ENCODE measurements at regions not wholly inside any gene's neighbourhood (a gene's known extent, or its start where the extent isn't known, plus 50 kb on each side); places are given as distances from the start of the nearest gene placed in this dataset.

DNA sequence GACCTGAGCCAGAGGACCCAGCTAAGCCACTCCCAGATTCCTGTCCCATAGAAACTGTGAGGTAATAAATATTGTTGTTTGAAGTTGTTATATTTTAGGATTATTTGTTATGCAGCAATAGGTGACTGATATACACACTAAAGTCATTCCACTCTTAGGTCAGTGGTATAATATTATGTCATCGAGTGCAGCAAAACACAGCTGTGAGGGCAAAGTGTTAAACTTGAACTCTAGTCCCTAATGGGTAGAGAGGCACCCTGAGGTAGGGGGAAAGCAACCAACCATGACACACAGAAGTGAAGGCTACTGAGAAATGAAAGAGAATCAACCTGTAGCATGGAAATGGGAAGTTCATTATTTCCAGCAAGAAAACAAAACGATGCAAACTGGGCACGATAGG is 66.6 kb downstream of the ATXN3L start:
- no peak for DNase-seq (ENCODE audit: low read depth)
- TF ChIP-seq, protein P1, sequence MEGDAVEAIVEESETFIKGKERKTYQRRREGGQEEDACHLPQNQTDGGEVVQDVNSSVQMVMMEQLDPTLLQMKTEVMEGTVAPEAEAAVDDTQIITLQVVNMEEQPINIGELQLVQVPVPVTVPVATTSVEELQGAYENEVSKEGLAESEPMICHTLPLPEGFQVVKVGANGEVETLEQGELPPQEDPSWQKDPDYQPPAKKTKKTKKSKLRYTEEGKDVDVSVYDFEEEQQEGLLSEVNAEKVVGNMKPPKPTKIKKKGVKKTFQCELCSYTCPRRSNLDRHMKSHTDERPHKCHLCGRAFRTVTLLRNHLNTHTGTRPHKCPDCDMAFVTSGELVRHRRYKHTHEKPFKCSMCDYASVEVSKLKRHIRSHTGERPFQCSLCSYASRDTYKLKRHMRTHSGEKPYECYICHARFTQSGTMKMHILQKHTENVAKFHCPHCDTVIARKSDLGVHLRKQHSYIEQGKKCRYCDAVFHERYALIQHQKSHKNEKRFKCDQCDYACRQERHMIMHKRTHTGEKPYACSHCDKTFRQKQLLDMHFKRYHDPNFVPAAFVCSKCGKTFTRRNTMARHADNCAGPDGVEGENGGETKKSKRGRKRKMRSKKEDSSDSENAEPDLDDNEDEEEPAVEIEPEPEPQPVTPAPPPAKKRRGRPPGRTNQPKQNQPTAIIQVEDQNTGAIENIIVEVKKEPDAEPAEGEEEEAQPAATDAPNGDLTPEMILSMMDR (IDR thresholded peaks at IDR 0.05; ENCODE audit: insufficient read depth, low read depth, low read length) = no peak
- H3K4me3 ChIP-seq (ENCODE audit: low read depth, low read length) = no peak overlapping the region

GRCh38 chrX:13252726-13253125 is 67.1 kb downstream of the ATXN3L start:
- no peak for DNase-seq (ENCODE audit: low read depth)
- H3K4me3 ChIP-seq (ENCODE audit: low read depth, low read length) = no peak overlapping the region
- TF ChIP-seq, protein P1 (IDR thresholded peaks at IDR 0.05; ENCODE audit: insufficient read depth, low read depth, low read length) = no peak

DNA sequence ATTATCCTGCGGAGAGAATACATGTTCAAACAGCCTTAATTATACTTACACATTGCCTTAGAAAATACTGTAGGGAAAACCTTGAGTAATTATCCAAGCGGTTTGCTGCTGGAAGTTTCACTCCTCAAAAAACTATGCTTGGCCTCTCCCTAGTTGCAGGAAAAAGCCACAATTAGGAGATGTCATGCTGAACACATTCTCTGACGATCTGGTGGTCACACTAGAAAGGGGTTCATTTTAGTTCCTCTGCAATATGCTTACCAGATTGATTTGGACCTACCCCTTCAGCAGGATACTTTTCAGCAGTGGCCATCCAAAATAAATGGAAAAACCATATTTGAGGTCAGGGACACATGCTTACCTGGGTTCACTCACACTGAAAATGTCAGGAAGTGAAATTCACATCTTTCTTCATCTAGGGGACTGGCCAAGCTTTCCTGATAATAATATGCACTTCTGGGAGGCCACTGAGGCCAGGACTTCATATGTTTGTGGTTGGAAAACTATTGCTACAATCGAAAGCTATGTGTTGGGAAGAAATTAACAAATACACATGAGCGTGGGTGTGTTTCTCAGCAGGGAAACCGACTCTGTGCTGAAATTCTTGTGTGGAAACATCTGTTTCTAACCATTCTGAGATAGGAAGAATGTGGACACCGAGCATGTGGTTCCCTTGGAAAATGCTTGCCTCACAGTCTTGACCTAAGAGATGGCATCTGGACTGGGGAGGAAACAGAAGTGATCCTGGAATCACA is 68.8 kb downstream of the ATXN3L start:
- TF ChIP-seq, protein P1 (IDR thresholded peaks at IDR 0.05; ENCODE audit: insufficient read depth, low read depth, low read length) = no peak
- H3K4me3 ChIP-seq (ENCODE audit: low read depth, low read length) = no peak overlapping the region
- peak; percentile 99 for DNase-seq (ENCODE audit: low read depth)

- no peak overlapping the region for H3K4me3 ChIP-seq (ENCODE audit: low read depth, low read length)
- TF ChIP-seq, protein P1 (IDR thresholded peaks at IDR 0.05; ENCODE audit: insufficient read depth, low read depth, low read length) = no peak
- peak; percentile 89 for DNase-seq (ENCODE audit: low read depth)
Observed at GRCh38 chrX:13248867-13249486, 70.9 kb downstream of the ATXN3L start.

GRCh38 chrX:13239272-13239671 is 80.6 kb downstream of the ATXN3L start:
- H3K4me3 ChIP-seq (ENCODE audit: low read depth, low read length) = no peak overlapping the region
- no peak for DNase-seq (ENCODE audit: low read depth)
- TF ChIP-seq, protein P1 (IDR thresholded peaks at IDR 0.05; ENCODE audit: insufficient read depth, low read depth, low read length) = no peak

GRCh38 chrX:13235930-13236329 is 83.9 kb downstream of the ATXN3L start:
- DNase-seq (ENCODE audit: low read depth) = no peak
- TF ChIP-seq, protein P1 (IDR thresholded peaks at IDR 0.05; ENCODE audit: insufficient read depth, low read depth, low read length) = no peak
- H3K4me3 ChIP-seq (ENCODE audit: low read depth, low read length) = no peak overlapping the region
